HepG2 (cell line): ENCODE measurements at regions not wholly inside any gene's neighbourhood (a gene's known extent, or its start where the extent isn't known, plus 50 kb on each side); places are given as distances from the start of the nearest gene placed in this dataset.

Experiments
- CREB1 ChIP-seq, 2 experiments: fragments of 450-650 bp in 1 of 2; IDR thresholded peaks; 2 replicates each; pipeline ENCODE4 v1.6.1; 2016 to 2017; ENCODE audit warnings: control low read depth in 1 of 2, mild to moderate bottlenecking in 1 of 2, missing compliant biosample characterization in 1 of 2, missing genetic modification characterization in 1 of 2
- KDM1A ChIP-seq: IDR thresholded peaks from 2 replicates; pipeline ENCODE4 v1.6.1; 2016; ENCODE audit warnings: missing compliant biosample characterization
- ZMAT5 ChIP-seq: sonication (generic); formaldehyde crosslinking; IDR thresholded peaks from 2 replicates; pipeline ENCODE4 v1.5.0; 2020; ENCODE audit warnings: mild to moderate bottlenecking, low read depth, missing genetic modification reagents, borderline replicate concordance
- ZNF274 ChIP-seq: sonication (generic); formaldehyde crosslinking; IDR thresholded peaks from 2 replicates; pipeline ENCODE4 v1.5.1; 2020; ENCODE audit warnings: mild to moderate bottlenecking, missing genetic modification reagents
- ZNF33A ChIP-seq: sonication (generic); formaldehyde crosslinking; IDR thresholded peaks from 2 replicates; pipeline ENCODE4 v1.5.1; 2020; ENCODE audit warnings: missing genetic modification reagents, mild to moderate bottlenecking, moderate library complexity, borderline replicate concordance
- ZNF546 ChIP-seq: sonication (generic); formaldehyde crosslinking; conservative IDR thresholded peaks from 2 replicates; pipeline ENCODE4 v1.8.1; 2023; ENCODE audit warnings: mild to moderate bottlenecking, missing genetic modification reagents
- TF ChIP-seq, protein P1 (sequence below): conservative IDR thresholded peaks from 2 replicates; pipeline ENCODE4 v1.6.1; 2018; ENCODE audit warnings: missing genetic modification reagents
- TF ChIP-seq, protein P2 (sequence below): sonication (generic); formaldehyde crosslinking; IDR thresholded peaks from 2 replicates; pipeline ENCODE4 v1.4.0; 2020; ENCODE audit warnings: missing genetic modification reagents, borderline replicate concordance
- TF ChIP-seq, protein P3 (sequence below): fragments of 450-650 bp; IDR thresholded peaks from 2 replicates; pipeline ENCODE4 v1.6.1; 2017; ENCODE audit warnings: mild to moderate bottlenecking
- TF ChIP-seq, protein P4 (sequence below): IDR thresholded peaks from 2 replicates; pipeline ENCODE4 v1.6.1; 2016; ENCODE audit warnings: low read depth, missing genetic modification reagents, missing compliant biosample characterization
- TF ChIP-seq, protein P5 (sequence below): sonication (generic); formaldehyde crosslinking; IDR thresholded peaks from 2 replicates; pipeline ENCODE4 v1.4.0; 2020; ENCODE audit warnings: mild to moderate bottlenecking, low read depth, missing genetic modification reagents

DNA sequence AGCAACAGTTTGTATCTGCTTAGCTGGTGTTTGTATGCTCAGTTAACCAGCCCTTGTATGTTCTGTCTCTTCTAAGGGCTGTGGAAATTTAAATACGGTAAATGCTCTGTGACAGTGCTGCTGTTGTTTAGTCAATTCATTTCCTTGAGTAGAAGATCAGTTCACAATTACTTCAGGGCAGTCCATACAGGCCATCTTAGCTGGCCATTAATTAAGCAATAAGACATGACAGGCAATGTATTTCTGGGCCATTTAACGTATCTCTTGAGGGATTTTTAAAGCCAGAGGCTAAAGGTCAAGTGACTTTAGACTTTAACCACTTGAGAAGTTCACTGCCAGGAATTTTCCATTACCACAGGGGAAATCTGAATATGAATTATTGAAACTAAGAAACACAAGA is 351.8 kb downstream of the ZIC1 start (continued):
- TF ChIP-seq, protein P1, sequence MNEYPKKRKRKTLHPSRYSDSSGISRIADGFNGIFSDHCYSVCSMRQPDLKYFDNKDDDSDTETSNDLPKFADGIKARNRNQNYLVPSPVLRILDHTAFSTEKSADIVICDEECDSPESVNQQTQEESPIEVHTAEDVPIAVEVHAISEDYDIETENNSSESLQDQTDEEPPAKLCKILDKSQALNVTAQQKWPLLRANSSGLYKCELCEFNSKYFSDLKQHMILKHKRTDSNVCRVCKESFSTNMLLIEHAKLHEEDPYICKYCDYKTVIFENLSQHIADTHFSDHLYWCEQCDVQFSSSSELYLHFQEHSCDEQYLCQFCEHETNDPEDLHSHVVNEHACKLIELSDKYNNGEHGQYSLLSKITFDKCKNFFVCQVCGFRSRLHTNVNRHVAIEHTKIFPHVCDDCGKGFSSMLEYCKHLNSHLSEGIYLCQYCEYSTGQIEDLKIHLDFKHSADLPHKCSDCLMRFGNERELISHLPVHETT (CRISPR knock-in tag) = no peak
- no peak for TF ChIP-seq ZNF546
- TF ChIP-seq, protein P2, sequence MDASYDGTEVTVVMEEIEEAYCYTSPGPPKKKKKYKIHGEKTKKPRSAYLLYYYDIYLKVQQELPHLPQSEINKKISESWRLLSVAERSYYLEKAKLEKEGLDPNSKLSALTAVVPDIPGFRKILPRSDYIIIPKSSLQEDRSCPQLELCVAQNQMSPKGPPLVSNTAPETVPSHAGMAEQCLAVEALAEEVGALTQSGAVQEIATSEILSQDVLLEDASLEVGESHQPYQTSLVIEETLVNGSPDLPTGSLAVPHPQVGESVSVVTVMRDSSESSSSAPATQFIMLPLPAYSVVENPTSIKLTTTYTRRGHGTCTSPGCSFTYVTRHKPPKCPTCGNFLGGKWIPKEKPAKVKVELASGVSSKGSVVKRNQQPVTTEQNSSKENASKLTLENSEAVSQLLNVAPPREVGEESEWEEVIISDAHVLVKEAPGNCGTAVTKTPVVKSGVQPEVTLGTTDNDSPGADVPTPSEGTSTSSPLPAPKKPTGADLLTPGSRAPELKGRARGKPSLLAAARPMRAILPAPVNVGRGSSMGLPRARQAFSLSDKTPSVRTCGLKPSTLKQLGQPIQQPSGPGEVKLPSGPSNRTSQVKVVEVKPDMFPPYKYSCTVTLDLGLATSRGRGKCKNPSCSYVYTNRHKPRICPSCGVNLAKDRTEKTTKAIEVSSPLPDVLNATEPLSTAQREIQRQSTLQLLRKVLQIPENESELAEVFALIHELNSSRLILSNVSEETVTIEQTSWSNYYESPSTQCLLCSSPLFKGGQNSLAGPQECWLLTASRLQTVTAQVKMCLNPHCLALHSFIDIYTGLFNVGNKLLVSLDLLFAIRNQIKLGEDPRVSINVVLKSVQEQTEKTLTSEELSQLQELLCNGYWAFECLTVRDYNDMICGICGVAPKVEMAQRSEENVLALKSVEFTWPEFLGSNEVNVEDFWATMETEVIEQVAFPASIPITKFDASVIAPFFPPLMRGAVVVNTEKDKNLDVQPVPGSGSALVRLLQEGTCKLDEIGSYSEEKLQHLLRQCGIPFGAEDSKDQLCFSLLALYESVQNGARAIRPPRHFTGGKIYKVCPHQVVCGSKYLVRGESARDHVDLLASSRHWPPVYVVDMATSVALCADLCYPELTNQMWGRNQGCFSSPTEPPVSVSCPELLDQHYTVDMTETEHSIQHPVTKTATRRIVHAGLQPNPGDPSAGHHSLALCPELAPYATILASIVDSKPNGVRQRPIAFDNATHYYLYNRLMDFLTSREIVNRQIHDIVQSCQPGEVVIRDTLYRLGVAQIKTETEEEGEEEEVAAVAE (CRISPR knock-in tag) = no peak
- TF ChIP-seq, protein P3, sequence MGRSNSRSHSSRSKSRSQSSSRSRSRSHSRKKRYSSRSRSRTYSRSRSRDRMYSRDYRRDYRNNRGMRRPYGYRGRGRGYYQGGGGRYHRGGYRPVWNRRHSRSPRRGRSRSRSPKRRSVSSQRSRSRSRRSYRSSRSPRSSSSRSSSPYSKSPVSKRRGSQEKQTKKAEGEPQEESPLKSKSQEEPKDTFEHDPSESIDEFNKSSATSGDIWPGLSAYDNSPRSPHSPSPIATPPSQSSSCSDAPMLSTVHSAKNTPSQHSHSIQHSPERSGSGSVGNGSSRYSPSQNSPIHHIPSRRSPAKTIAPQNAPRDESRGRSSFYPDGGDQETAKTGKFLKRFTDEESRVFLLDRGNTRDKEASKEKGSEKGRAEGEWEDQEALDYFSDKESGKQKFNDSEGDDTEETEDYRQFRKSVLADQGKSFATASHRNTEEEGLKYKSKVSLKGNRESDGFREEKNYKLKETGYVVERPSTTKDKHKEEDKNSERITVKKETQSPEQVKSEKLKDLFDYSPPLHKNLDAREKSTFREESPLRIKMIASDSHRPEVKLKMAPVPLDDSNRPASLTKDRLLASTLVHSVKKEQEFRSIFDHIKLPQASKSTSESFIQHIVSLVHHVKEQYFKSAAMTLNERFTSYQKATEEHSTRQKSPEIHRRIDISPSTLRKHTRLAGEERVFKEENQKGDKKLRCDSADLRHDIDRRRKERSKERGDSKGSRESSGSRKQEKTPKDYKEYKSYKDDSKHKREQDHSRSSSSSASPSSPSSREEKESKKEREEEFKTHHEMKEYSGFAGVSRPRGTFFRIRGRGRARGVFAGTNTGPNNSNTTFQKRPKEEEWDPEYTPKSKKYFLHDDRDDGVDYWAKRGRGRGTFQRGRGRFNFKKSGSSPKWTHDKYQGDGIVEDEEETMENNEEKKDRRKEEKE = no peak
- TF ChIP-seq ZMAT5 (CRISPR knock-in tag) = no peak
- TF ChIP-seq ZNF33A (CRISPR knock-in tag) = no peak
- TF ChIP-seq, protein P4, sequence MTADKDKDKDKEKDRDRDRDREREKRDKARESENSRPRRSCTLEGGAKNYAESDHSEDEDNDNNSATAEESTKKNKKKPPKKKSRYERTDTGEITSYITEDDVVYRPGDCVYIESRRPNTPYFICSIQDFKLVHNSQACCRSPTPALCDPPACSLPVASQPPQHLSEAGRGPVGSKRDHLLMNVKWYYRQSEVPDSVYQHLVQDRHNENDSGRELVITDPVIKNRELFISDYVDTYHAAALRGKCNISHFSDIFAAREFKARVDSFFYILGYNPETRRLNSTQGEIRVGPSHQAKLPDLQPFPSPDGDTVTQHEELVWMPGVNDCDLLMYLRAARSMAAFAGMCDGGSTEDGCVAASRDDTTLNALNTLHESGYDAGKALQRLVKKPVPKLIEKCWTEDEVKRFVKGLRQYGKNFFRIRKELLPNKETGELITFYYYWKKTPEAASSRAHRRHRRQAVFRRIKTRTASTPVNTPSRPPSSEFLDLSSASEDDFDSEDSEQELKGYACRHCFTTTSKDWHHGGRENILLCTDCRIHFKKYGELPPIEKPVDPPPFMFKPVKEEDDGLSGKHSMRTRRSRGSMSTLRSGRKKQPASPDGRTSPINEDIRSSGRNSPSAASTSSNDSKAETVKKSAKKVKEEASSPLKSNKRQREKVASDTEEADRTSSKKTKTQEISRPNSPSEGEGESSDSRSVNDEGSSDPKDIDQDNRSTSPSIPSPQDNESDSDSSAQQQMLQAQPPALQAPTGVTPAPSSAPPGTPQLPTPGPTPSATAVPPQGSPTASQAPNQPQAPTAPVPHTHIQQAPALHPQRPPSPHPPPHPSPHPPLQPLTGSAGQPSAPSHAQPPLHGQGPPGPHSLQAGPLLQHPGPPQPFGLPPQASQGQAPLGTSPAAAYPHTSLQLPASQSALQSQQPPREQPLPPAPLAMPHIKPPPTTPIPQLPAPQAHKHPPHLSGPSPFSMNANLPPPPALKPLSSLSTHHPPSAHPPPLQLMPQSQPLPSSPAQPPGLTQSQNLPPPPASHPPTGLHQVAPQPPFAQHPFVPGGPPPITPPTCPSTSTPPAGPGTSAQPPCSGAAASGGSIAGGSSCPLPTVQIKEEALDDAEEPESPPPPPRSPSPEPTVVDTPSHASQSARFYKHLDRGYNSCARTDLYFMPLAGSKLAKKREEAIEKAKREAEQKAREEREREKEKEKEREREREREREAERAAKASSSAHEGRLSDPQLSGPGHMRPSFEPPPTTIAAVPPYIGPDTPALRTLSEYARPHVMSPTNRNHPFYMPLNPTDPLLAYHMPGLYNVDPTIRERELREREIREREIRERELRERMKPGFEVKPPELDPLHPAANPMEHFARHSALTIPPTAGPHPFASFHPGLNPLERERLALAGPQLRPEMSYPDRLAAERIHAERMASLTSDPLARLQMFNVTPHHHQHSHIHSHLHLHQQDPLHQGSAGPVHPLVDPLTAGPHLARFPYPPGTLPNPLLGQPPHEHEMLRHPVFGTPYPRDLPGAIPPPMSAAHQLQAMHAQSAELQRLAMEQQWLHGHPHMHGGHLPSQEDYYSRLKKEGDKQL = no peak
- TF ChIP-seq KDM1A (CRISPR knock-in tag) = no peak
- TF ChIP-seq, protein P5, sequence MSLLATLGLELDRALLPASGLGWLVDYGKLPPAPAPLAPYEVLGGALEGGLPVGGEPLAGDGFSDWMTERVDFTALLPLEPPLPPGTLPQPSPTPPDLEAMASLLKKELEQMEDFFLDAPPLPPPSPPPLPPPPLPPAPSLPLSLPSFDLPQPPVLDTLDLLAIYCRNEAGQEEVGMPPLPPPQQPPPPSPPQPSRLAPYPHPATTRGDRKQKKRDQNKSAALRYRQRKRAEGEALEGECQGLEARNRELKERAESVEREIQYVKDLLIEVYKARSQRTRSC (CRISPR knock-in tag) = no peak
- TF ChIP-seq ZNF274 (CRISPR knock-in tag) = no peak
- TF ChIP-seq CREB1 (IDR thresholded peaks at IDR 0.05) = no peak
- TF ChIP-seq CREB1 (CRISPR knock-in tag; IDR thresholded peaks at IDR 0.05) = no peak
